HG02588 (cell line): ENCODE measurements at regions not wholly inside any gene's neighbourhood (a gene's known extent, or its start where the extent isn't known, plus 50 kb on each side); places are given as distances from the start of the nearest gene placed in this dataset.
"Not testable (repeated sequence)": the region's sequence is repeated elsewhere in the genome, so short reads cannot be mapped to it uniquely, and the experiment has no call there.

Experiments used
- ATAC-seq: cut with Tn5 transposase; IDR thresholded peaks from one replicate; pipeline ENCODE4 v1.9.1; 2021; ENCODE audit warnings: mild to moderate bottlenecking, moderate library complexity; ENCODE audit not compliant: unreplicated experiment

- ATAC-seq = no peak
Measured at GRCh38 chr12:91636721-91637120, 454.1 kb upstream of the DCN start.

GRCh38 chr12:91634386-91634713, 451.7 kb upstream of the DCN start:
- not testable (repeated sequence) for ATAC-seq

- ATAC-seq = no peak
Measured at GRCh38 chr12:91633734-91634357, 451.2 kb upstream of the DCN start.

GRCh38 chr12:91633206-91633605, 450.6 kb upstream of the DCN start:
- ATAC-seq = no peak

GRCh38 chr12:91632042-91632786, 449.6 kb upstream of the DCN start:
- ATAC-seq = no peak

- ATAC-seq = no peak
Measured at GRCh38 chr12:91630596-91631293, 448.1 kb upstream of the DCN start.

- ATAC-seq = no peak
Measured at GRCh38 chr12:91630083-91630482, 447.5 kb upstream of the DCN start.

- no peak for ATAC-seq
Measured at GRCh38 chr12:91629440-91629839, 446.8 kb upstream of the DCN start.

- no peak for ATAC-seq
Measured at GRCh38 chr12:91628656-91629055, 446.0 kb upstream of the DCN start.

GRCh38 chr12:91627225-91627624, 444.6 kb upstream of the DCN start:
- ATAC-seq = no peak

- ATAC-seq = no peak
Measured at GRCh38 chr12:91622981-91623380, 440.4 kb upstream of the DCN start.

GRCh38 chr12:91622037-91622436, 439.4 kb upstream of the DCN start:
- ATAC-seq = no peak

GRCh38 chr12:91620992-91621391, 438.4 kb upstream of the DCN start:
- no peak for ATAC-seq

- ATAC-seq = no peak
Measured at GRCh38 chr12:91620422-91620821, 437.8 kb upstream of the DCN start.

GRCh38 chr12:91618281-91618680, 435.7 kb upstream of the DCN start:
- ATAC-seq = no peak

GRCh38 chr12:91617818-91618217, 435.2 kb upstream of the DCN start:
- no peak for ATAC-seq

- ATAC-seq = no peak
Measured at GRCh38 chr12:91616416-91616815, 433.8 kb upstream of the DCN start.

- ATAC-seq = no peak
Measured at GRCh38 chr12:91613223-91613779, 430.7 kb upstream of the DCN start.

GRCh38 chr12:91610561-91610960, 427.9 kb upstream of the DCN start:
- ATAC-seq = no peak

GRCh38 chr12:91609283-91609682, 426.7 kb upstream of the DCN start:
- no peak for ATAC-seq

- ATAC-seq = no peak
Measured at GRCh38 chr12:91608542-91608941, 425.9 kb upstream of the DCN start.
